Glomerular visceral epithelial cell (primary cell): ENCODE measurements at regions not wholly inside any gene's neighbourhood (a gene's known extent, or its start where the extent isn't known, plus 50 kb on each side); places are given as distances from the start of the nearest gene placed in this dataset.
A peak's percentile ranks its signal among the peaks of the same experiment; 100 is the strongest.
"Not testable (repeated sequence)": the region's sequence is repeated elsewhere in the genome, so short reads cannot be mapped to it uniquely, and the experiment has no call there.

Experiments
- DNase-seq: peaks from one replicate; pipeline ENCODE4 v3.0.0-alpha.2; 2016; ENCODE audit errors: extremely low spot score

DNA sequence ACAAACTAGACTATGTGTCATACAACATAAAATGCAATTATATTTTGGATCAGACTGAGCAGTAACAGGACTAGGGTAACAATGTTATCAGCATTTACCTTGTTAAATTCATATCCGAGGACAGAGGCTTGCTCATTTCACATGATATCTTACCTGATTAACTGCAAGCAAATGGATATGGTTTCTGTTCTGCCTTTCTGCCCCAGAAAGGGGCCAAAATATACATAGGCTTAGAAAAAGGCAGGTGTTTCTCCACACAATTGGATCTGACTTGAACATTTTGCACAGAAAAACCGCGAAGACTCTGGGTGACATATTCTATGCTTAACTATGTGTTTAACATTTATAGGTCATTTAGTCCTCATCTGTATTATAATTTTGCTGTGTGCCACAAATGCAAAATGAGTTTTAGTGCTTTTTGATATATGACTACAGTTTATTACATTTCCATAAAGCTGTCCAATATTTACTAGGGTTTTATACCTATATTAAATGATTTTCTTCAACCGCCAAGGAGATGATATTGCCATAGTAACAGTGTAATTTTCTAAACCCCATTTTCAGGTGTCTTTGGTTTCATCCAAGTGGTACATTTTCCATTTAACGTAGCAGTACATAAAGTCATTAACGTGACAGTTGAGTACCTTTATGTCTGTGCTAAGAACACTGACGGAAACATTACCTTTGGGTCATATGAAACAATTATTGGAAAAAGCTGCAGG lies 249.3 kb upstream of the KRR1 start:
- DNase-seq: no peak

GRCh38 chr12:75759842-75760572 lies 248.6 kb upstream of the KRR1 start:
- peak; percentile 32 for DNase-seq

- DNase-seq: no peak
These were observed 247.8 kb upstream of the KRR1 start for GRCh38 chr12:75759196-75759595.

- no peak for DNase-seq
These were observed 245.4 kb upstream of the KRR1 start for GRCh38 chr12:75756771-75757170.

DNA sequence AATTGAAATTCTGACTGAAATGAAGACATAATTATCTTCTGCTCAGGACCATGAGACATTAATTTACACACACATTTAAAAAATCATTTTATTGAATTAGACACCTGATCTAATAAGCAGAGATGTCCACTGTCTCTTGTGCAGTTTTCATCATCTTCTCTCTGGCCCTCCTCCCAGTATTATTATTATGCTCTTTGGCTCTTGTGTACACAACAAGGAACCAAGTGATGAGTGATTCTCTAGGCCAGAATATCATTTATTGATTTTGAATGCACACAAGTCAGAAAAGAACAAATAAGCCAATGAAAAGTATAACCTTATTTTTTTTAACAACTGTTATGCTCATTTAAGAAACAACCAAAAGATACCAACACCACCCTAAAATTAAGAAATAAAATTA lies 244.7 kb upstream of the KRR1 start:
- no peak for DNase-seq

DNA sequence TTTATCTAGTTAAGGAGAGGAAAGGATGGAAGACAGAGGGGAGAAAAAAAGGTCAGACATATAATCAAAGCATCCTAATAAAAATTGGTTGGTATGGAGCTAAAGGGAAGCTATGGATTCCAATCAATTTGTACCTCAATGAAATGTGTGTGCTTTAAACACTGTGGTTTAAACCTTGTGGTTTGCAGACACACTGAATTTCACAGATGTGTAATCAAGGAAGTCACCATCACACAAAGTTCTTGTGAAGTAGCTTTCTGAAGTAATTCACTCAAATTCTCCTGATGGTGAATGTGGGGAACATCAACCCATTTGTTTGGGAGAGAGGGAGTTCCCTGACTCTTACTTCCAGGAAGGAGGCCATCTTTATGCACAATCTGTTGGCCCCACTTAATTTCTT lies 243.3 kb upstream of the KRR1 start:
- DNase-seq: no peak

DNA sequence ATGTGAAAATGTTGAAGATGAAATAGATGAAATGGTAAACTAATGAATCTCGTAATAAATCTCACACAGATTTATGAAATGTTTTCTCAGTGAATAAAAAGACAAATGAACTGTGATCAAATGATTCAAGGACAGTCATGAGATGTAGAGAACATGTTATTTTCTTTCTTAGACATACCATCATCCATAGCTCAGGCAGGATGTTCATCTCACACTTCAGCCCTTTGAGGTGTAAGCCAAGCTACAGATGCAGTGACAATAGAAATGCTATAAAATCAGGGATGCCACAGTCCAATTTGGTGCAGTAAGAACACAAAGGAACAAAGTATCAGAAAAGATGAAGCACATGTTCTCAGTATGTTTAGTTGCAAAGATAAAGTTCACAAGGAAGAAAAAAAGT lies 242.7 kb upstream of the KRR1 start:
- DNase-seq: no peak

- peak; percentile 31 for DNase-seq
These were observed 240.5 kb upstream of the KRR1 start for GRCh38 chr12:75751769-75752471.

- DNase-seq: peak; percentile 41
These were observed 239.4 kb upstream of the KRR1 start for GRCh38 chr12:75750716-75751306.

DNA sequence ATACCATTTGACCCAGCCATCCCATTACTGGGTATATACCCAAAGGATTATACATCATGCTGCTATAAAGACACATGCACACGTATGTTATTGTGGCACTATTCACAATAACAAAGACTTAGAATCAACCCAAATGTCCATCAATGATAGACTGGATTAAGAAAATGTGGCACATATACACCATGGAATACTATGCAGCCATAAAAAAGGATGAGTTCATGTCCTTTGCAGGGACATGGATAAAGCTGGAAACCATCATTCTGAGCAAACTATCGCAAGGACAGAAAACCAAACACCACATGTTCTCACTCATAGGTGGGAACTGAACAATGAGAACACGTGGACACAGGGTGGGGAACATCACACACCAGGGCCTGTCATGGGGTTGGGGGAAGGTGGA lies 237.6 kb upstream of the KRR1 start:
- DNase-seq: not testable (repeated sequence)

DNA sequence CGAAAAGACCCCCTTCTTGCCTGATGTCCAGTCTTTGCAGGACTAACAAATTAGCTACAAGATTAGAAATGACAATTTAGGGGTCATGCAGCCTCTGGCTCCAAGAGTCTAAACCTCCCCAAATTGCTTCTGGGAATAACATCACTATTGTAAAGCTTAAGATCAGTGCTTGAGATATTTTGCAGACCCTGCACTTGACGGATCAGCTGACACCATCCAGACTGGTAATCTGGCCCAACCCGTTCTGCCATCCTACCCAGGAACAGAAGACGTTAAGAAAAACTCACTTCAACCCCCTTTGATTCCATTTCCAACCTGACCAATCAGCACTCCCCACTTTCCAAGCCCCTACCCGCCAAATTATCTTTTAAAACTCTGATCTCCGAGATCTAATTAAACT lies 236.7 kb upstream of the KRR1 start:
- DNase-seq: no peak

DNA sequence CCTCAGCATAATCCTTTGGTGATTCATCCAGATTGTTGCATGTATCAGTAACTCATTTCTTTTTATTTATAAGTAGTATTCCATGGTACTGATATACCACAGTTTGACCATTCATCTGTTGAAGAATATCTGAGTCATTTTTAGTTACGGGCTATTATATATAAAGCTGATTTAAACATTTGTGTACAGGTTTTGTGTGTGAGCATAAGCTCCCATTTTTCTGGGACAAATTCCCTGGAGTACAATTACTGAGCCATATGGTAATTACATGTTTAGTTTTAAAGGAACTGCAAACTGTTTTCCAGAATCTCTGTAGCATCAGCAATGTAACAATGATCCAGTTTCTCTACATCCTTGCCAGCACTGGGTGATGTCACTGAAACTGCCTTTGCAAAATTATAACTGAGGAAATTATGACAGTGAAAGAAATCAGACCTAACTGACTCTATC lies 236.2 kb upstream of the KRR1 start:
- DNase-seq: peak; percentile 63

DNA sequence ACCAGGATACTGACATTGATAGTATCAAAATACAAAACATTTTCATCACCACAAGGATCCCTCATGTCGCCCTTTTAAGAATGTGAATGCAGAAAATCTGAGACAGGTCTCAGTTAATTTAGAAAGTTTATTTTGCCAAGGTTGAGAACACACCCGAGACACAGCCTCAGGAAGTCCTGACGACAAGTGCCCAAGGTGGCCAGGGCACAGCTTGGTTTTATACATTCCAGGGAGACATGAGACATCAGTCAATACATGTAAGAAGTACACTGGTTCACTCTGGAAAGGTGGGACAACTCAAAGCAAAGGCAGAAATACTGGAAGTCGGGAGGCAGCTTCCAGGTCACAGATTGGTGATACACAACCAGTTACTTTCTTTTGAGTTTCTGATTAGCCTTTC lies 235.2 kb upstream of the KRR1 start:
- DNase-seq: no peak

- DNase-seq: peak; percentile 61
These were observed 233.3 kb upstream of the KRR1 start for GRCh38 chr12:75744607-75745256.

- no peak for DNase-seq
These were observed 231.6 kb upstream of the KRR1 start for GRCh38 chr12:75742961-75743360.

DNA sequence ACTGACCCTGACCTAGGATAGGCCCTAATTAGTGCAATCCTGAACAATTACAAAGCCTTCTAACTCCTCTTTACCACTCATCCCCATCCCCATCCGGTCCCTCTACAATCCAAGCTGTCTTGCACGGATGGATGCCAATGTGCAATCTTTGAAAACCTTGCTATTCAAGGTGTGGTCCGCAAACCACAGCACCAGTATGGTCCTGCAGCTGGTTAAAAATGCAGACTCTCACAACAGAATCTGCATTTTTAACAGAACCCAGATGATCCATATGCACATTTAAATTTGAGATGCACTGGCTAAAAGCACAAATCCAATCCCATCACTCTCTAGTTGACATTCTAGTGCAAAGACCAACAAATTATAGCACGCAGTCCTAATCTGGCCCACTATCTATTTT lies 230.6 kb upstream of the KRR1 start:
- no peak for DNase-seq

GRCh38 chr12:75739912-75740311 lies 228.5 kb upstream of the KRR1 start:
- DNase-seq: no peak

DNA sequence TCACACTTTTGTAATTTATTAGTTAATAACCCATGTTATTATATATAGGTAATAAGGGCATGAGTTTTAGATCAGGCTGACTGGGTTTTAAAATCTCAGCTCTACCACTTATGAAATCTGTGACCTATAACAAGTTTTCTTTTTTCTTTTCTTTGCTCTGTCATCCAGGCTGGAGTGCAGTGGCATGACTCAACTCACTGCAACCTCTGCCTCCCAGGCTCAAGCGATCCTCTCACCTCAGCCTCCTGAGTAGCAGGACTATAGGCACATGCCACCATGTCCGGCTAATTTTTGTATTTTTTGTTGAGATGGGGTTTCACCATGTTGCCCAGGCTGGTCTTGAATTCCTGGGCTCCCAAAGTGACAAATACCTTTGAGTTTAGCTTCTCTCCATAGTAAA lies 227.7 kb upstream of the KRR1 start:
- not testable (repeated sequence) for DNase-seq

GRCh38 chr12:75738486-75738885 lies 227.1 kb upstream of the KRR1 start:
- DNase-seq: no peak

- no peak for DNase-seq
These were observed 224.4 kb upstream of the KRR1 start for GRCh38 chr12:75735853-75736252.

DNA sequence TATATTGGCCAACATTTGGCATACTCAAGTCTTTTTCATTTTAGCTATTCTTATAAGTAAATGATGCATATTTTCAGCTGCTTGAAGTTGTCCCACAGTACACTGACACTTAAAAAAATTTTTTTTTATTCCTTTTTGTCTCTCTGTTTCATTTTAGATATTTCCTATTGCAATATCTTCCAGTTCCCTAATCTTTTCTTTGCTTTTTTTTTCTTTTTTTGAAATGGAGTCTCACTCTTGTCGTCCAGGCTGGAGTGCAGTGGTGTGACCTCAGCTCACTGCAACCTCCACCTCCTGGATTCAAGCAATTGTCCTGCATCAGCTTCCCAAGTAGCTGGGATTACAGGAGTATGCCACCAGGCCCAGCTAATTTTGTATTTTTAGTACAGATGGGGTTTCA lies 217.4 kb upstream of the KRR1 start:
- DNase-seq: no peak

- DNase-seq: no peak
These were observed 216.2 kb upstream of the KRR1 start for GRCh38 chr12:75727577-75727976.
